HG02938 (cell line): ENCODE measurements at regions not wholly inside any gene's neighbourhood (a gene's known extent, or its start where the extent isn't known, plus 50 kb on each side); places are given as distances from the start of the nearest gene placed in this dataset.

Experiments
- ATAC-seq: cut with Tn5 transposase; IDR thresholded peaks from one replicate; pipeline ENCODE4 v1.9.1; 2021; ENCODE audit warnings: mild to moderate bottlenecking, moderate library complexity; ENCODE audit not compliant: unreplicated experiment

- no peak for ATAC-seq
These were observed 665.1 kb upstream of the ZEB2 start for GRCh38 chr2:145184741-145185651.

- no peak for ATAC-seq
These were observed 649.4 kb upstream of the ZEB2 start for GRCh38 chr2:145169285-145169684.

GRCh38 chr2:145168091-145168490, 648.2 kb upstream of the ZEB2 start:
- ATAC-seq = no peak

GRCh38 chr2:145166731-145167302, 646.9 kb upstream of the ZEB2 start:
- no peak for ATAC-seq

GRCh38 chr2:145161656-145162055, 641.7 kb upstream of the ZEB2 start:
- no peak for ATAC-seq

GRCh38 chr2:145160855-145161254, 640.9 kb upstream of the ZEB2 start:
- ATAC-seq = no peak

- ATAC-seq = no peak
These were observed 639.8 kb upstream of the ZEB2 start for GRCh38 chr2:145159676-145160075.

- no peak for ATAC-seq
These were observed 638.0 kb upstream of the ZEB2 start for GRCh38 chr2:145157741-145158591.

GRCh38 chr2:145157036-145157675, 637.2 kb upstream of the ZEB2 start:
- no peak for ATAC-seq

GRCh38 chr2:145156199-145156598, 636.3 kb upstream of the ZEB2 start:
- no peak for ATAC-seq

- ATAC-seq = no peak
These were observed 635.3 kb upstream of the ZEB2 start for GRCh38 chr2:145155196-145155595.

- no peak for ATAC-seq
These were observed 634.8 kb upstream of the ZEB2 start for GRCh38 chr2:145154731-145155130.

- no peak for ATAC-seq
These were observed 626.8 kb upstream of the ZEB2 start for GRCh38 chr2:145146691-145147090.

GRCh38 chr2:145144131-145144728, 624.3 kb upstream of the ZEB2 start:
- ATAC-seq = no peak

- ATAC-seq = no peak
These were observed 622.1 kb upstream of the ZEB2 start for GRCh38 chr2:145141981-145142380.

GRCh38 chr2:145140658-145141057, 620.7 kb upstream of the ZEB2 start:
- ATAC-seq = no peak

- ATAC-seq = no peak
These were observed 618.7 kb upstream of the ZEB2 start for GRCh38 chr2:145138626-145139025.

- no peak for ATAC-seq
These were observed 618.0 kb upstream of the ZEB2 start for GRCh38 chr2:145137901-145138300.

- no peak for ATAC-seq
These were observed 617.3 kb upstream of the ZEB2 start for GRCh38 chr2:145137211-145137610.

GRCh38 chr2:145136702-145137101, 616.8 kb upstream of the ZEB2 start:
- ATAC-seq = no peak

GRCh38 chr2:145126146-145126545, 606.2 kb upstream of the ZEB2 start:
- ATAC-seq = no peak
